Kidney (tissue), 13 donors: ENCODE measurements at regions not wholly inside any gene's neighbourhood (a gene's known extent, or its start where the extent isn't known, plus 50 kb on each side); places are given as distances from the start of the nearest gene placed in this dataset.

Experiments
- DNase-seq, 5 donors: peaks; one replicate each; pipeline ENCODE4 v3.0.0-alpha.2; 2013 to 2020
- FAIRE-seq: peaks from 2 replicates; lab custom pipeline; 2012; peaks lifted over from hg19 to GRCh38; lab: Jason Lieb, UNC
- H3K27ac ChIP-seq, 2 donors: one replicate each; pipeline ENCODE4 v1.7.0; 2013; ENCODE audit warnings: low read depth in 2 of 2, low read length in 2 of 2, inconsistent platforms in 1 of 2
- H3K27me3 ChIP-seq: one replicate; pipeline ENCODE4 v1.7.1; 2013; ENCODE audit warnings: low read length, inconsistent platforms; ENCODE audit not compliant: control insufficient read depth, insufficient read depth
- H3K36me3 ChIP-seq, 3 donors: one replicate each; pipeline versions ENCODE4 v1.7.0 to v1.7.1; 2013; ENCODE audit warnings: low read length in 3 of 3, control low read depth in 1 of 3, inconsistent platforms in 1 of 3; ENCODE audit not compliant: insufficient read depth in 3 of 3, control insufficient read depth in 2 of 3
- H3K4me1 ChIP-seq, 3 donors: one replicate each; pipeline versions ENCODE4 v1.7.0 to v1.7.1; 2013; ENCODE audit warnings: low read length in 3 of 3, inconsistent platforms in 1 of 3, low read depth in 1 of 3; ENCODE audit not compliant: control insufficient read depth in 2 of 3, insufficient read depth in 2 of 3
- H3K4me3 ChIP-seq, 3 donors: one replicate each; pipeline versions ENCODE4 v1.7.0 to v1.8.1; 2013; ENCODE audit warnings: low read length in 3 of 3, control low read depth in 1 of 3, inconsistent platforms in 1 of 3
- H3K9ac ChIP-seq, 3 donors: one replicate each; pipeline versions ENCODE4 v1.7.0 to v1.7.1; 2013; ENCODE audit warnings: low read length in 3 of 3, control low read depth in 1 of 3, inconsistent platforms in 1 of 3
- H3K9me3 ChIP-seq, 3 donors: one replicate each; pipeline versions ENCODE4 v1.7.0 to v1.7.1; 2013; ENCODE audit warnings: low read length in 3 of 3, control low read depth in 1 of 3, inconsistent platforms in 1 of 3; ENCODE audit not compliant: control insufficient read depth in 2 of 3, insufficient read depth in 1 of 3
- intact Hi-C: fragments of 100-400 bp; cut with DNase I; formaldehyde crosslinking; loops from one replicate; pipeline ENCODE4 v1.11.1; 2022
- TF ChIP-seq, protein P1 (sequence below): IDR thresholded peaks from 3 replicates; pipeline ENCODE4 v1.5.1; 2012; ENCODE audit warnings: mild to moderate bottlenecking, moderate library complexity, borderline replicate concordance; ENCODE audit not compliant: insufficient read depth; ENCODE audit errors: extremely low read depth
- donor health status: control.
- donor health status: control.
- donor health status: control.
- donor health status: control.
- donor health status: control.
- donor health status: DM: yes; HTN: yes; CAD: no.
- donor health status: Normal renal cell carcinoma (clear cell type).

DNA sequence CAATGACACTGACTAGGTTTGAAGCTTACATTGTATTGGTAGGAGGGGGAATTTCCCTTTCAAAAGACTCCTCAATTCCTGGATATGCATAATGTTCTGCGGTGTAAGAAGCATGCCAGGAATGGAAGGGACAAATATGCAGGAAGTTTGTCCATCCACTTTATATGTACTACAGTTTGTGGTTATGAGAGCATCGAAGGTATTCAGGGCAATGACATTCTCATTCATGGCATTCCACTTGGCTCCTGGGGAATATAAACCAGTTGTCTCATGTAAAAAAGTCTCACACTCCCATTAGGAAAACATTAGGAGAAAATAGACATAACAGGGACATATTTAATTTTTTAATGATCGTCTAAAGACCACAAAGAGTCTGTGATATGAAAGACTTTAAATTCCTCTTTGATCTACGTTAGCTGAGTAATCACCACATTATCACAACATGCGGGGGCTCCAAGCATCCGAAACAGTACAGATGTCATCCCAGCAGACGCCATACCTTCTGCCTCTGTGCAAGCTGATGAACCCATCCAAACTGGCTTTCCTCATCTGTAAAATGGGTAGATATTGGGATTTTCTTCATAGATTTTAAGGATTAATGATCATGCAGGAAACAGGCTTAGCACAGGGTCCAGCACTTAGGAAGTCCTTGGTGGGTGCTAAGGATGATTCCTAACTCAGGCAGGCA is 675.3 kb downstream of the INHBA start:
- Histone ChIP-seq H3K4me3 (no peak overlapping the region), H3K27ac (no peak overlapping the region), H3K9me3 (no peaks in the 10 kb centered on the region), H3K4me1 (no peaks in the 10 kb centered on the region), H3K36me3 (no peaks in the 10 kb centered on the region), H3K27me3 (no peaks in the 10 kb centered on the region), H3K9ac (no peak overlapping the region)
- DNase-seq (no peak), FAIRE-seq (no peak)
- intact Hi-C loops, result no loop called here
- TF ChIP-seq, protein P1, sequence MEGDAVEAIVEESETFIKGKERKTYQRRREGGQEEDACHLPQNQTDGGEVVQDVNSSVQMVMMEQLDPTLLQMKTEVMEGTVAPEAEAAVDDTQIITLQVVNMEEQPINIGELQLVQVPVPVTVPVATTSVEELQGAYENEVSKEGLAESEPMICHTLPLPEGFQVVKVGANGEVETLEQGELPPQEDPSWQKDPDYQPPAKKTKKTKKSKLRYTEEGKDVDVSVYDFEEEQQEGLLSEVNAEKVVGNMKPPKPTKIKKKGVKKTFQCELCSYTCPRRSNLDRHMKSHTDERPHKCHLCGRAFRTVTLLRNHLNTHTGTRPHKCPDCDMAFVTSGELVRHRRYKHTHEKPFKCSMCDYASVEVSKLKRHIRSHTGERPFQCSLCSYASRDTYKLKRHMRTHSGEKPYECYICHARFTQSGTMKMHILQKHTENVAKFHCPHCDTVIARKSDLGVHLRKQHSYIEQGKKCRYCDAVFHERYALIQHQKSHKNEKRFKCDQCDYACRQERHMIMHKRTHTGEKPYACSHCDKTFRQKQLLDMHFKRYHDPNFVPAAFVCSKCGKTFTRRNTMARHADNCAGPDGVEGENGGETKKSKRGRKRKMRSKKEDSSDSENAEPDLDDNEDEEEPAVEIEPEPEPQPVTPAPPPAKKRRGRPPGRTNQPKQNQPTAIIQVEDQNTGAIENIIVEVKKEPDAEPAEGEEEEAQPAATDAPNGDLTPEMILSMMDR, result no peak

DNA sequence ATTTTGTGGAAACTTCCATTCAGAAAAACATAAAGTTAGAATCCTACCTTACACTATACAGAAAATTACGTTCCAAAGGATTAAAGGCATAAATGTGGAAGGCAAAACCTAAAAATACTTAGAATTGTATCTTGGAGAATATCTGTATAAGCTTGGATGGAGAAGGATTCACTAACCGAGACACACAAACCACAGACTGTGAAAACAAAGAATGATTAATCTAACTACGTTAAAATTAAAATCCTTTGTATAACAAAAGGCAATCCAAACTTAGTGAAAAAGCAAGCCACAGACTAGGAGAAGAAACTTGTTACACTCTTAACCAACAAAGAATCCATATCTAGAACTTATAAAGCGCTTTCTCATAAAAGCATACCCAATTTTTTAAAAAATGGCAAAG is 678.8 kb downstream of the INHBA start:
- Histone ChIP-seq H3K4me1 (no peaks in the 10 kb centered on the region), H3K4me3 (no peak overlapping the region), H3K36me3 (no peaks in the 10 kb centered on the region), H3K27ac (no peak overlapping the region), H3K9ac (no peak overlapping the region), H3K27me3 (no peaks in the 10 kb centered on the region), H3K9me3 (no peaks in the 10 kb centered on the region)
- FAIRE-seq (no peak), DNase-seq (no peak)
- TF ChIP-seq, protein P1, result no peak
- intact Hi-C loops, result no loop called here

DNA sequence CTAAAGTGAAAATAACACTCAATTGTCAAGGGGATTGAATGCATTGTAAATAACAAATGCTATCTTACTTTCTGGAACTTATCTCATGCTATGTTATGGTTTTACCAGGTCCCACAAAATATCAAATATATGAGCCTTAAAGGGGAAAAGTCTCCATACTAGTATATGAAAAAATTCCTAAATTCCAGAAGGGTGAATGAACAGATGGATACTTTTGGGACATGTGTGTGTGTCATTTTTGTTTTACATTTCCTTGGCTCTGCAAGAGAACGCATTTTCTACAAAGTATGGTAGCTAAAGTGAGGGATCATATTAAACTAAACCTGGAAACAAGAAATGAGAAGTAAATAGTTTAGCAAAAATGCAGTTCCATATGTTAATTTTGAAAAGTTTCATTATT is 682.8 kb downstream of the INHBA start:
- Histone ChIP-seq H3K36me3 (no peaks in the 10 kb centered on the region), H3K27me3 (no peaks in the 10 kb centered on the region), H3K27ac (no peak overlapping the region), H3K9ac (no peak overlapping the region), H3K4me1 (no peaks in the 10 kb centered on the region), H3K9me3 (no peaks in the 10 kb centered on the region), H3K4me3 (no peak overlapping the region)
- TF ChIP-seq, protein P1, result no peak
- intact Hi-C loops, result no loop called here
- FAIRE-seq (no peak), DNase-seq (no peak)

DNA sequence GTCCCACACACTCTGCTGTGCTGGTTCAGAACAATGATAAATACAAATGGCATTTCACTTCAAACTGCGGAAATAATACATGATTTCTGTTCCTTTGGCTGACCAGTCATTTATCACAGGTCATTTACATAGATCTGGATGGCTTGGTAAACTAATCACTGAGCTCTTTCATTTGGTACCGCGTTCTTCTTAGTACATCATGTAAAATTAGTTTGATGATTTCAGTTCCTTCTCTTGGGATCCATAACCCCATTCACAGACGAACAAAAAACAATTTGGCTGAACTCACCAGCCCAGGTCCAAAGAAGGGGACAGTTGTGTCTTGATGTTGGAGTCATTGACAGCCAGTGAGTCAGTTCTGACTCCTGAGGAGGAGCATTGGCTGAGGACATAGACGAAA is 689.8 kb downstream of the INHBA start:
- TF ChIP-seq, protein P1, result no peak
- Histone ChIP-seq H3K27ac (no peak overlapping the region), H3K4me1 (no peaks in the 10 kb centered on the region), H3K27me3 (no peaks in the 10 kb centered on the region), H3K9me3 (no peaks in the 10 kb centered on the region), H3K4me3 (no peak overlapping the region), H3K36me3 (no peaks in the 10 kb centered on the region), H3K9ac (no peak overlapping the region)
- no peak for FAIRE-seq
- no peak for DNase-seq
- intact Hi-C loops, result no loop called here
